ENCODE measurements at regions not wholly inside any gene's neighbourhood (a gene's known extent, or its start where the extent isn't known, plus 50 kb on each side); places are given as distances from the start of the nearest gene placed in this dataset.

GRCh38 chr2:134129900-134130537 is 123.9 kb upstream of the MGAT5 start:
- H3K4me3 ChIP-seq: no peak overlapping the region
- in situ Hi-C loops (cut with MboI; ENCODE audit: low sequenced_read_pairs): loop anchor here (10.0 kb wide), 1 partner anchor 105 kb away; no protein-coding TSS in a partner anchor
- no peaks in the 10 kb centered on the region for H3K36me3 ChIP-seq (replicated peaks)
- H3K4me1 ChIP-seq: no peaks in the 10 kb centered on the region; the same call in 1 of the 2 replicates
- H3K9me3 ChIP-seq: no peaks in the 10 kb centered on the region
- H3K27me3 ChIP-seq (ENCODE audit: low read depth): no peaks in the 10 kb centered on the region
- DNase-seq (ENCODE audit: low spot score in 2 of 2): no peak

GRCh38 chr2:134131681-134132489 is 122.0 kb upstream of the MGAT5 start:
- no peaks in the 10 kb centered on the region for H3K9me3 ChIP-seq
- H3K36me3 ChIP-seq (replicated peaks): no peaks in the 10 kb centered on the region
- H3K4me3 ChIP-seq: no peak overlapping the region
- DNase-seq (ENCODE audit: low spot score in 2 of 2): no peak
- in situ Hi-C loops (cut with MboI; ENCODE audit: low sequenced_read_pairs): no loop called here
- no peaks in the 10 kb centered on the region for H3K4me1 ChIP-seq
- H3K27me3 ChIP-seq (ENCODE audit: low read depth): no peaks in the 10 kb centered on the region

GRCh38 chr2:134132490-134132857 is 121.4 kb upstream of the MGAT5 start:
- peaks cover 1% of the 10 kb centered on the region; the same call in 1 of the 2 replicates for H3K4me1 ChIP-seq
- no peak for DNase-seq (ENCODE audit: low spot score in 2 of 2)
- H3K36me3 ChIP-seq (replicated peaks): no peaks in the 10 kb centered on the region
- H3K4me3 ChIP-seq: no peak overlapping the region
- in situ Hi-C loops (cut with MboI; ENCODE audit: low sequenced_read_pairs): no loop called here
- H3K27me3 ChIP-seq (ENCODE audit: low read depth): no peaks in the 10 kb centered on the region
- H3K9me3 ChIP-seq: no peaks in the 10 kb centered on the region

GRCh38 chr2:134133622-134134312 is 120.1 kb upstream of the MGAT5 start:
- in situ Hi-C loops (cut with MboI; ENCODE audit: low sequenced_read_pairs): no loop called here
- Histone ChIP-seq H3K4me1 (peaks cover 2% of the 10 kb centered on the region; the same call in 1 of the 2 replicates), H3K4me3 (no peak overlapping the region), H3K9me3 (no peaks in the 10 kb centered on the region), H3K27me3 (ENCODE audit: low read depth) (no peaks in the 10 kb centered on the region), H3K36me3 (replicated peaks) (no peaks in the 10 kb centered on the region)
- DNase-seq (ENCODE audit: low spot score in 2 of 2): no peak

- no peak for DNase-seq (ENCODE audit: low spot score in 2 of 2)
- no peaks in the 10 kb centered on the region for H3K27me3 ChIP-seq (ENCODE audit: low read depth)
- H3K4me3 ChIP-seq: no peak overlapping the region
- no peaks in the 10 kb centered on the region for H3K9me3 ChIP-seq
- H3K4me1 ChIP-seq: peaks cover 2% of the 10 kb centered on the region
- in situ Hi-C loops (cut with MboI; ENCODE audit: low sequenced_read_pairs): no loop called here
- H3K36me3 ChIP-seq (replicated peaks): no peaks in the 10 kb centered on the region
Measured at GRCh38 chr2:134134313-134134706, 119.6 kb upstream of the MGAT5 start.

- H3K4me1 ChIP-seq: peaks cover 2% of the 10 kb centered on the region
- DNase-seq (ENCODE audit: low spot score in 2 of 2): no peak
- in situ Hi-C loops (cut with MboI; ENCODE audit: low sequenced_read_pairs): no loop called here
- no peaks in the 10 kb centered on the region for H3K27me3 ChIP-seq (ENCODE audit: low read depth)
- no peaks in the 10 kb centered on the region for H3K36me3 ChIP-seq (replicated peaks)
- H3K4me3 ChIP-seq: no peak overlapping the region
- no peaks in the 10 kb centered on the region for H3K9me3 ChIP-seq
Measured at GRCh38 chr2:134134827-134135226, 119.0 kb upstream of the MGAT5 start.

- Histone ChIP-seq H3K9me3 (no peaks in the 10 kb centered on the region), H3K4me3 (no peak overlapping the region), H3K4me1 (peaks cover 2% of the 10 kb centered on the region), H3K27me3 (ENCODE audit: low read depth) (no peaks in the 10 kb centered on the region), H3K36me3 (replicated peaks) (no peaks in the 10 kb centered on the region)
- in situ Hi-C loops (cut with MboI; ENCODE audit: low sequenced_read_pairs): no loop called here
- DNase-seq (ENCODE audit: low spot score in 2 of 2): no peak
Measured at GRCh38 chr2:134135793-134136192, 118.1 kb upstream of the MGAT5 start.

GRCh38 chr2:134136731-134137130 is 117.1 kb upstream of the MGAT5 start:
- Histone ChIP-seq H3K4me3 (no peak overlapping the region), H3K36me3 (replicated peaks) (no peaks in the 10 kb centered on the region), H3K4me1 (peaks cover 2% of the 10 kb centered on the region), H3K27me3 (ENCODE audit: low read depth) (no peaks in the 10 kb centered on the region), H3K9me3 (no peaks in the 10 kb centered on the region)
- DNase-seq (ENCODE audit: low spot score in 2 of 2): no peak
- in situ Hi-C loops (cut with MboI; ENCODE audit: low sequenced_read_pairs): no loop called here

GRCh38 chr2:134137182-134137611 is 116.7 kb upstream of the MGAT5 start:
- in situ Hi-C loops (cut with MboI; ENCODE audit: low sequenced_read_pairs): no loop called here
- no peaks in the 10 kb centered on the region for H3K27me3 ChIP-seq (ENCODE audit: low read depth)
- H3K4me1 ChIP-seq: peaks cover 2% of the 10 kb centered on the region
- no peaks in the 10 kb centered on the region for H3K9me3 ChIP-seq
- no peak for DNase-seq (ENCODE audit: low spot score in 2 of 2)
- no peaks in the 10 kb centered on the region for H3K36me3 ChIP-seq (replicated peaks)
- H3K4me3 ChIP-seq: no peak overlapping the region

GRCh38 chr2:134138115-134138514 is 115.8 kb upstream of the MGAT5 start:
- no peak for DNase-seq (ENCODE audit: low spot score in 2 of 2)
- no peak overlapping the region for H3K4me3 ChIP-seq
- in situ Hi-C loops (cut with MboI; ENCODE audit: low sequenced_read_pairs): no loop called here
- H3K36me3 ChIP-seq (replicated peaks): no peaks in the 10 kb centered on the region
- H3K9me3 ChIP-seq: no peaks in the 10 kb centered on the region
- no peaks in the 10 kb centered on the region for H3K27me3 ChIP-seq (ENCODE audit: low read depth)
- H3K4me1 ChIP-seq: peaks cover 2% of the 10 kb centered on the region

- H3K27me3 ChIP-seq (ENCODE audit: low read depth): no peaks in the 10 kb centered on the region
- no peaks in the 10 kb centered on the region for H3K36me3 ChIP-seq (replicated peaks)
- DNase-seq (ENCODE audit: low spot score in 2 of 2): no peak
- H3K9me3 ChIP-seq: no peaks in the 10 kb centered on the region
- peaks cover 2% of the 10 kb centered on the region for H3K4me1 ChIP-seq
- in situ Hi-C loops (cut with MboI; ENCODE audit: low sequenced_read_pairs): no loop called here
- H3K4me3 ChIP-seq: no peak overlapping the region
Measured at GRCh38 chr2:134139611-134140010, 114.3 kb upstream of the MGAT5 start.

- in situ Hi-C loops (cut with MboI; ENCODE audit: low sequenced_read_pairs): no loop called here
- Histone ChIP-seq H3K36me3 (replicated peaks) (no peaks in the 10 kb centered on the region), H3K9me3 (no peaks in the 10 kb centered on the region), H3K27me3 (ENCODE audit: low read depth) (no peaks in the 10 kb centered on the region), H3K4me3 (no peak overlapping the region), H3K4me1 (peaks cover 2% of the 10 kb centered on the region)
- no peak for DNase-seq (ENCODE audit: low spot score in 2 of 2)
Measured at GRCh38 chr2:134140251-134140661, 113.6 kb upstream of the MGAT5 start.

- no peaks in the 10 kb centered on the region for H3K36me3 ChIP-seq (replicated peaks)
- in situ Hi-C loops (cut with MboI; ENCODE audit: low sequenced_read_pairs): no loop called here
- H3K4me3 ChIP-seq: no peak overlapping the region
- no peaks in the 10 kb centered on the region for H3K27me3 ChIP-seq (ENCODE audit: low read depth)
- no peaks in the 10 kb centered on the region for H3K9me3 ChIP-seq
- H3K4me1 ChIP-seq: peaks cover 3% of the 10 kb centered on the region
- no peak for DNase-seq (ENCODE audit: low spot score in 2 of 2)
Measured at GRCh38 chr2:134141598-134142340, 112.1 kb upstream of the MGAT5 start.
